ENCODE measurements at regions not wholly inside any gene's neighbourhood (a gene's known extent, or its start where the extent isn't known, plus 50 kb on each side); places are given as distances from the start of the nearest gene placed in this dataset.

GRCh38 chr9:20033511-20033910 is 244.7 kb upstream of the SLC24A2 start:
- H3K27ac Mint-ChIP-seq: no peak overlapping the region
- H3K27me3 Mint-ChIP-seq: no peaks in the 10 kb centered on the region
- H3K9me3 Mint-ChIP-seq: no peaks in the 10 kb centered on the region
- H3K4me1 Mint-ChIP-seq: peaks cover 2% of the 10 kb centered on the region
- no peaks in the 10 kb centered on the region for H3K36me3 Mint-ChIP-seq
- H3K4me3 Mint-ChIP-seq: no peak overlapping the region

- no peak overlapping the region for H3K4me3 Mint-ChIP-seq
- H3K27ac Mint-ChIP-seq: no peak overlapping the region
- H3K27me3 Mint-ChIP-seq: no peaks in the 10 kb centered on the region
- H3K4me1 Mint-ChIP-seq: peaks cover 5% of the 10 kb centered on the region
- no peaks in the 10 kb centered on the region for H3K9me3 Mint-ChIP-seq
- H3K36me3 Mint-ChIP-seq: no peaks in the 10 kb centered on the region
These were observed 243.7 kb upstream of the SLC24A2 start for GRCh38 chr9:20032413-20033006.

GRCh38 chr9:20031836-20032235 is 243.0 kb upstream of the SLC24A2 start:
- Mint-ChIP-seq H3K4me1 (peaks cover 5% of the 10 kb centered on the region), H3K27ac (no peak overlapping the region), H3K27me3 (no peaks in the 10 kb centered on the region), H3K9me3 (no peaks in the 10 kb centered on the region), H3K4me3 (no peak overlapping the region), H3K36me3 (no peaks in the 10 kb centered on the region)

- H3K4me3 Mint-ChIP-seq: no peak overlapping the region
- no peaks in the 10 kb centered on the region for H3K9me3 Mint-ChIP-seq
- H3K27ac Mint-ChIP-seq: no peak overlapping the region
- H3K4me1 Mint-ChIP-seq: peaks cover 5% of the 10 kb centered on the region
- no peaks in the 10 kb centered on the region for H3K36me3 Mint-ChIP-seq
- H3K27me3 Mint-ChIP-seq: no peaks in the 10 kb centered on the region
These were observed 241.8 kb upstream of the SLC24A2 start for GRCh38 chr9:20030671-20031070.

- H3K27ac Mint-ChIP-seq: no peak overlapping the region
- H3K4me1 Mint-ChIP-seq: peaks cover 5% of the 10 kb centered on the region
- H3K4me3 Mint-ChIP-seq: no peak overlapping the region
- no peaks in the 10 kb centered on the region for H3K36me3 Mint-ChIP-seq
- H3K27me3 Mint-ChIP-seq: no peaks in the 10 kb centered on the region
- no peaks in the 10 kb centered on the region for H3K9me3 Mint-ChIP-seq
These were observed 241.4 kb upstream of the SLC24A2 start for GRCh38 chr9:20030221-20030620.

GRCh38 chr9:20028849-20029231 is 240.0 kb upstream of the SLC24A2 start:
- H3K27me3 Mint-ChIP-seq: no peaks in the 10 kb centered on the region
- no peaks in the 10 kb centered on the region for H3K9me3 Mint-ChIP-seq
- no peak overlapping the region for H3K27ac Mint-ChIP-seq
- peaks cover 5% of the 10 kb centered on the region for H3K4me1 Mint-ChIP-seq
- no peak overlapping the region for H3K4me3 Mint-ChIP-seq
- H3K36me3 Mint-ChIP-seq: no peaks in the 10 kb centered on the region

- Mint-ChIP-seq H3K4me3 (no peak overlapping the region), H3K4me1 (peaks cover 5% of the 10 kb centered on the region), H3K27ac (no peak overlapping the region), H3K27me3 (no peaks in the 10 kb centered on the region), H3K9me3 (no peaks in the 10 kb centered on the region), H3K36me3 (no peaks in the 10 kb centered on the region)
These were observed 239.5 kb upstream of the SLC24A2 start for GRCh38 chr9:20028192-20028848.

GRCh38 chr9:20023961-20024571 is 235.2 kb upstream of the SLC24A2 start:
- H3K4me3 Mint-ChIP-seq: no peak overlapping the region
- no peaks in the 10 kb centered on the region for H3K9me3 Mint-ChIP-seq
- H3K27ac Mint-ChIP-seq: no peak overlapping the region
- H3K27me3 Mint-ChIP-seq: no peaks in the 10 kb centered on the region
- H3K4me1 Mint-ChIP-seq: peaks cover 5% of the 10 kb centered on the region
- peaks cover under 1% of the 10 kb centered on the region for H3K36me3 Mint-ChIP-seq

- H3K27ac Mint-ChIP-seq: no peak overlapping the region
These were observed 234.5 kb upstream of the SLC24A2 start for GRCh38 chr9:20023210-20023905.

GRCh38 chr9:20022410-20022809 is 233.6 kb upstream of the SLC24A2 start:
- no peaks in the 10 kb centered on the region for H3K4me1 Mint-ChIP-seq
- no peaks in the 10 kb centered on the region for H3K9me3 Mint-ChIP-seq
- H3K27me3 Mint-ChIP-seq: no peaks in the 10 kb centered on the region
- H3K36me3 Mint-ChIP-seq: peaks cover 2% of the 10 kb centered on the region
- no peak overlapping the region for H3K27ac Mint-ChIP-seq
- no peak overlapping the region for H3K4me3 Mint-ChIP-seq

More at GRCh38 chr9:20023210-20023905, 234.5 kb upstream of the SLC24A2 start:
- no peaks in the 10 kb centered on the region for H3K9me3 Mint-ChIP-seq
- no peaks in the 10 kb centered on the region for H3K27me3 Mint-ChIP-seq
- peaks cover 2% of the 10 kb centered on the region for H3K36me3 Mint-ChIP-seq
- H3K4me1 Mint-ChIP-seq: peaks cover 2% of the 10 kb centered on the region
- no peak overlapping the region for H3K4me3 Mint-ChIP-seq

- Mint-ChIP-seq H3K4me1 (peaks cover 45% of the 10 kb centered on the region), H3K27ac (no peak overlapping the region), H3K36me3 (peaks cover 5% of the 10 kb centered on the region), H3K4me3 (no peak overlapping the region), H3K27me3 (no peaks in the 10 kb centered on the region), H3K9me3 (peaks cover 19% of the 10 kb centered on the region)
These were observed 227.8 kb upstream of the SLC24A2 start for GRCh38 chr9:20016611-20017010.

GRCh38 chr9:20015427-20015931 is 226.6 kb upstream of the SLC24A2 start:
- Mint-ChIP-seq H3K27ac (peak overlapping the region; percentile 96), H3K4me1 (peaks cover 51% of the 10 kb centered on the region), H3K4me3 (peak overlapping the region; percentile 68), H3K36me3 (peaks cover 11% of the 10 kb centered on the region), H3K27me3 (no peaks in the 10 kb centered on the region), H3K9me3 (peaks cover 25% of the 10 kb centered on the region)

GRCh38 chr9:20014168-20014567 is 225.3 kb upstream of the SLC24A2 start:
- Mint-ChIP-seq H3K36me3 (peaks cover 11% of the 10 kb centered on the region), H3K27ac (no peak overlapping the region), H3K4me1 (peaks cover 51% of the 10 kb centered on the region), H3K27me3 (no peaks in the 10 kb centered on the region), H3K4me3 (no peak overlapping the region), H3K9me3 (peaks cover 25% of the 10 kb centered on the region)

- no peak overlapping the region for H3K4me3 Mint-ChIP-seq
- H3K27ac Mint-ChIP-seq: peak overlapping the region; percentile 37
- peaks cover 25% of the 10 kb centered on the region for H3K9me3 Mint-ChIP-seq
- no peaks in the 10 kb centered on the region for H3K27me3 Mint-ChIP-seq
- peaks cover 51% of the 10 kb centered on the region for H3K4me1 Mint-ChIP-seq
- peaks cover 9% of the 10 kb centered on the region for H3K36me3 Mint-ChIP-seq
These were observed 223.4 kb upstream of the SLC24A2 start for GRCh38 chr9:20012232-20012631.

- Mint-ChIP-seq H3K4me1 (peaks cover 31% of the 10 kb centered on the region), H3K9me3 (peaks cover 21% of the 10 kb centered on the region), H3K36me3 (peaks cover 9% of the 10 kb centered on the region), H3K27me3 (no peaks in the 10 kb centered on the region), H3K4me3 (no peak overlapping the region), H3K27ac (no peak overlapping the region)
These were observed 220.8 kb upstream of the SLC24A2 start for GRCh38 chr9:20009606-20010005.

- Mint-ChIP-seq H3K27ac (no peak overlapping the region), H3K9me3 (peaks cover 8% of the 10 kb centered on the region), H3K4me1 (peaks cover 33% of the 10 kb centered on the region), H3K36me3 (peaks cover 8% of the 10 kb centered on the region), H3K4me3 (no peak overlapping the region), H3K27me3 (no peaks in the 10 kb centered on the region)
These were observed 213.2 kb upstream of the SLC24A2 start for GRCh38 chr9:20002011-20002410.

All from activated naive CD4-positive, alpha-beta T cell treated with anti-CD3 and anti-CD28 coated beads, Interleukin-2, amount 50 U/mL, for 24 hours (primary cell).